Gastrocnemius medialis (tissue), 4 donors: ENCODE measurements at regions not wholly inside any gene's neighbourhood (a gene's known extent, or its start where the extent isn't known, plus 50 kb on each side); places are given as distances from the start of the nearest gene placed in this dataset.
A peak's percentile ranks its signal among the peaks of the same experiment; 100 is the strongest.

Experiments used
- ATAC-seq, 2 donors: fragments of 150-250 bp; one replicate each; pipeline ENCODE4 v1.9.1; 2016
- DNase-seq, 2 donors: peaks; one replicate each; pipeline ENCODE4 v3.0.0-alpha.2; 2019
- H3K27ac ChIP-seq, 4 donors: fragments of 200-600 bp; sonication (generic); 1 replicate in 1 of 4; 2 replicates in 3 of 4; pipeline ENCODE4 v1.5.1; 2016 to 2018; ENCODE audit warnings: mild to moderate bottlenecking in 2 of 4, moderate library complexity in 1 of 4
- H3K27me3 ChIP-seq, 3 donors: fragments of 200-600 bp; sonication (generic) in 2 of 3; 1 replicate in 1 of 3; 2 replicates in 2 of 3; pipeline versions ENCODE4 v1.5.1 to v1.6.0; 2016 to 2019; ENCODE audit warnings: mild to moderate bottlenecking in 1 of 3, moderate library complexity in 1 of 3
- H3K36me3 ChIP-seq, 2 donors: fragments of 200-600 bp; sonication (generic) in 1 of 2; one replicate each; pipeline ENCODE4 v1.5.1; 2017 to 2018
- H3K4me1 ChIP-seq, 2 donors: fragments of 200-600 bp; sonication (generic) in 1 of 2; one replicate each; pipeline ENCODE4 v1.5.1; 2016 to 2017; ENCODE audit warnings: mild to moderate bottlenecking in 2 of 2
- H3K4me3 ChIP-seq, 4 donors: fragments of 200-600 bp; sonication (generic) in 3 of 4; 1 replicate in 1 of 4; 2 replicates in 3 of 4; pipeline ENCODE4 v1.5.1; 2016 to 2019; ENCODE audit warnings: mild to moderate bottlenecking in 2 of 4
- H3K9me3 ChIP-seq, 3 donors: fragments of 200-600 bp; sonication (generic) in 2 of 3; 1 replicate in 1 of 3; 2 replicates in 2 of 3; pipeline ENCODE4 v1.5.1; 2016 to 2019
- CTCF ChIP-seq, 5 experiments: fragments of 450-650 bp in 3 of 5; fragments of 200-600 bp in 2 of 5; sonication (generic) in 2 of 5; IDR thresholded peaks in 4 of 5; conservative IDR thresholded peaks in 1 of 5; 1 replicate in 4 of 5; 2 replicates in 1 of 5; pipeline ENCODE4 v1.5.1; 2016 to 2019; ENCODE audit warnings: antibody characterized with exemption in 5 of 5, mild to moderate bottlenecking in 3 of 5, moderate library complexity in 3 of 5
- POLR2A ChIP-seq, 2 donors: fragments of 450-650 bp; IDR thresholded peaks; one replicate each; pipeline ENCODE4 v1.6.1; 2017; ENCODE audit warnings: antibody characterized with exemption in 2 of 2, mild to moderate bottlenecking in 2 of 2, moderate library complexity in 2 of 2
- in situ Hi-C, 4 donors: fragments of 200-750 bp; cut with MboI; loops; one replicate each; pipeline versions ENCODE4 v1.15.0 to v1.8.0; 2017; ENCODE audit warnings: low sequenced_read_pairs in 4 of 4
- intact Hi-C: fragments of 100-400 bp; cut with DNase I; formaldehyde crosslinking; loops from one replicate; pipeline ENCODE4 v1.15.1; 2023; ENCODE audit warnings: low total_unique reads

DNA sequence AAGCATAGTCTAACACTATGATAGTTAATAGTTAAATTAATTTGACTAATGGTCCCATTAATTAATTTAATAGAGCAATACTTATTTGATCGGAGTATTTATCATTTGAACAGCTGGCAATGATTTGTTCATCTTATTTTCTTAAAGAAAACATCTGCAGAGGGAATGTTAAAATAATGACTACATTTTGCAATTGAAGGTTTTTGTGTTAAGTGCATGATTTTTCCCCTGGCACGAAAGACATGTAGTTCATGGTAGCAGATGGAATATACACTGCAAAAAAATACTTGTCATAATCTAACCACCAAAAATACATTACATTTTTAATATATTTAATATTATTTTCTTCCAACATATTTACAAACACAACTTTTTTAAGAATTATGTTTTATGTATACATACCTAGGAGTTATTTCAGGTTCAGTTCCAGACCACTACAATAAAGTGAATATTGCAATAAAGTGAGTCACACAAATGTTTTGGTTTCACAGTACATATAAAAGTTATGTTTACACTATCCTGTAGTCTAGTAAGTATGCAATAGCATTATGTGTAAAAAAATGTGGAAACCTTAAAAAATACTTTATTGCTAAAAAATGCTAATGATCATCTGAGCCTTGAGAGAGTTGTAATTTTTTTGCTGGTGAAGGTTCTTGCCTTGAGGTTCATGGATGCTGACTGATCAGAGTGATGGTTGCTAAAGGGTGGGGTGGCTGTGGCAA lies 292.6 kb upstream of the DAB2 start:
- Histone ChIP-seq H3K9me3 (no peaks in the 10 kb centered on the region), H3K27ac (no peak overlapping the region), H3K27me3 (no peaks in the 10 kb centered on the region), H3K4me1 (peaks cover 9 to 16% of the 10 kb centered on the region in 2 donors), H3K4me3 (no peak overlapping the region), H3K36me3 (no peaks in the 10 kb centered on the region)
- DNase-seq (no peak), ATAC-seq (no peak)
- TF ChIP-seq POLR2A (IDR thresholded peaks at IDR 0.05) (no peak), CTCF (IDR thresholded peaks at IDR 0.05 in 4 of 5, conservative IDR thresholded peaks at IDR 0.05 in 1 of 5) (no peak)
- in situ Hi-C loops, result loop anchor here (10.0 to 25.0 kb wide), 4 partner anchors 967 to 1170 kb away; partner anchors contain the start of gene PTGER4 (in 1 of the 4)
- intact Hi-C loops, result no loop called here

DNA sequence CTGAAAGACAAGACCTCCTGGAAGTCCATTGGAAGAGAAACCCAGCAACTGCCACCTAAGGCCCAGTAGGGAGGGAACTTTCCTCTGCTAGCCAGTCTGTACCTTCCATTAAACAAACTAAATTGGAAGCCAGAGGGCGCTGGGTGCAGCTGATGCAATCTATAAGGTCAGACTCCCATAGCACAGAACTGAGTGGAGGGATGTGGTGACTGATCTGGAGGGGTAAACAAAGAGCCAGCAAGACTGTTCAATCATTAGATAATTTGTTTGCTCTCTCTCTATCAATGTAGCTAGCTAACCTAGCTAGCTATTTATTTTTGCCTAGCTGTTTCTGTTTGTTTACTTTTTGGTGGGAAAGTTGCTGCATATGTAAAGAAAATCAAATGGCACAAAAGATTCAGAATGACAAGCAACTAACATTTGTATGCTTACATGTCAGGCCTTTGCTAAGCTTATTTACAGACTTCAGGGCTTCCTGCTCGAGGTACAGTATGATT lies 291.8 kb upstream of the DAB2 start:
- no peak for ATAC-seq
- H3K36me3 ChIP-seq, result no peaks in the 10 kb centered on the region
- intact Hi-C loops, result no loop called here
- H3K4me3 ChIP-seq, result no peak overlapping the region
- TF ChIP-seq CTCF (IDR thresholded peaks at IDR 0.05 in 4 of 5, conservative IDR thresholded peaks at IDR 0.05 in 1 of 5), result no peak
- TF ChIP-seq POLR2A (IDR thresholded peaks at IDR 0.05), result no peak
- DNase-seq, result no peak
- H3K27ac ChIP-seq, result no peak overlapping the region
- in situ Hi-C loops, result loop anchor here (10.0 to 25.0 kb wide), 4 partner anchors 968 to 1171 kb away; partner anchors contain the start of gene PTGER4 (in 1 of the 4)
- no peaks in the 10 kb centered on the region for H3K9me3 ChIP-seq
- no peaks in the 10 kb centered on the region for H3K27me3 ChIP-seq
- peaks cover 9 to 16% of the 10 kb centered on the region in 2 donors for H3K4me1 ChIP-seq

DNA sequence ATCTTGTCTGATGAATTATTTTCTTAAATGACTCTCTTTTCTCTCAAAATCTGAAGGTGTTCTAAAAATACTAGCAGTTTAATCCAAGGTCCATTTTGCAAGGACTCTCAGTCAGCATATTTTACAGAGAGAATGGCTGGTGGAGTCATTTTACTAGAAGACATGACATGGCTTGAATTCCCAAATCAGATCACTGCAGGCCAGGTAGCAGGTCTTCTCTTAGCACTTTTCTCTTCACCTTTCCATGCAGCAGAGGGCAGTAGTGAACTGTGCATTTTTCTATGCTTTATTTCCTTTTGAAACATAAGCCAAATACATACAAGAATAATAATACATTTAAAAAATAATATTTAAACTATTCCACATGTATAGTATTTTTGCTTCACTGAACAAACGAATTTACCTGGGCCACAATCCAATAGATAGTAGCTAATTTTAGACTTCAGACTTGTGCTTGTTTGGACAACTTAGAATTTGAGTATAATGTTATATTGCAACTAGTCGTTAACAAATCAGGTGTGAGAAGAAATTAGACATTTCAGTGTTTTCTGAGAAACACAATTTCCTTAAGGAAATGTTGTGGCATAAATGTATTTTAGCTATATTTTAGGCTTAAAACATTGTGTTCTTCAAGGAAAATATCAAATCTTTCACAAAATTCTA lies 289.4 kb upstream of the DAB2 start:
- intact Hi-C loops (loop anchor here (1.0 kb wide), 1 partner anchor 974 kb away; no protein-coding TSS in a partner anchor), in situ Hi-C loops (loop anchor here (10.0 to 25.0 kb wide), 4 partner anchors 971 to 1173 kb away; partner anchors contain the start of gene PTGER4 (in 1 of the 4))
- Histone ChIP-seq H3K4me3 (no peak overlapping the region), H3K27me3 (no peaks in the 10 kb centered on the region), H3K27ac (peak overlapping the region; percentile 27 to 52 (median 48)), H3K36me3 (no peaks in the 10 kb centered on the region), H3K9me3 (no peaks in the 10 kb centered on the region), H3K4me1 (peaks cover 21 to 28% of the 10 kb centered on the region in 2 donors)
- TF ChIP-seq CTCF (IDR thresholded peaks at IDR 0.05 in 4 of 5, conservative IDR thresholded peaks at IDR 0.05 in 1 of 5) (peak in 4 of 5 experiments; percentile 44 to 65 (median 60)), POLR2A (IDR thresholded peaks at IDR 0.05) (no peak)
- peak in 1 of 2 donors; percentile 18 for DNase-seq
- ATAC-seq, result peak; percentile 52 to 64

- no peaks in the 10 kb centered on the region for H3K36me3 ChIP-seq
- DNase-seq (peak in 1 of 2 donors; percentile 21), ATAC-seq (peak; percentile 53 to 71)
- peak overlapping the region; percentile 27 to 52 (median 48) for H3K27ac ChIP-seq
- TF ChIP-seq CTCF (IDR thresholded peaks at IDR 0.05 in 4 of 5, conservative IDR thresholded peaks at IDR 0.05 in 1 of 5) (no peak), POLR2A (IDR thresholded peaks at IDR 0.05) (no peak)
- intact Hi-C loops (no loop called here), in situ Hi-C loops (loop anchor here (10.0 to 25.0 kb wide), 4 partner anchors 971 to 1174 kb away; partner anchors contain the start of gene PTGER4 (in 1 of the 4))
- no peaks in the 10 kb centered on the region for H3K27me3 ChIP-seq
- H3K4me1 ChIP-seq, result peaks cover 25 to 34% of the 10 kb centered on the region in 2 donors
- no peak overlapping the region for H3K4me3 ChIP-seq
- no peaks in the 10 kb centered on the region for H3K9me3 ChIP-seq
Measured at GRCh38 chr5:39713250-39713916, 288.6 kb upstream of the DAB2 start.
